GM21576 (cell line): ENCODE measurements at regions not wholly inside any gene's neighbourhood (a gene's known extent, or its start where the extent isn't known, plus 50 kb on each side); places are given as distances from the start of the nearest gene placed in this dataset.

Experiments
- ATAC-seq: cut with Tn5 transposase; IDR thresholded peaks from one replicate; pipeline ENCODE4 v1.9.1; 2021; ENCODE audit warnings: mild to moderate bottlenecking, moderate library complexity; ENCODE audit not compliant: unreplicated experiment

DNA sequence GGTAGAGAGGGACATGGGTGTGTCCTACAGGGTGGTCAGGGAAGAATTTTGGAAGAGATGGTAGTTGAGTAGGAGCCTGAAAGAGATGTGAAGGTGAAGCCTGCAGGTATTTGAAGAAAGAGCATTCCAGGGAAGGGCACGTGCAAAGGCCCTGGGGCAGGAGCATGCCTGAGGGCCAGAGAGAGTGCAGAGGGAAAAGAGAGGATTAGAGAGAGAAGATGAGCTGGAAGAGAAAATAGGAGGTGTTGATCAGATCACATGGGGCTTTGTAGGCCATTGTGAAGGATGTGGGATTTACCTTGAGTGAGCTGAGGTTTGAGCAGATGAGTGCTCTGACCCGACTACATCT lies 455.0 kb downstream of the HAPSTR1 start:
- no peak for ATAC-seq

DNA sequence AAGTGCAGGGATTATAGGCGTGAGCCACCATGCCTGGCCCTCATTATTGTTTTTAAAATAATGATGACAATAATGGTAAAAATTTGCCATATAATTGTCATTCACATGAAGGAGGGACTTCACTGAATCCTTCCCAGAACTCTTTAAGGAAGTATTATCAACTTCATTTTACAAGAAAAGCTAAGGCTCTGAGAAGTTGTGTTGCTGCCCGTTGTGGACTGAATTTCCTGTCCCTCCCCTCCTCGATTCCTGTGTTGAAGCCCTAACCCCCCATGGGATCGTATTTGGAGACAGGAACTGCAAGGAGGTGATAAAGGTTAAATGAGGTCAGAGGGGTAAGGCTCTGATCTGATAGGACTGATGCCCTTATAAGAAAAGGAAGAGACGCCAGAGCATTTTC lies 458.0 kb downstream of the HAPSTR1 start:
- ATAC-seq = no peak

GRCh38 chr16:9555051-9555450 lies 463.6 kb downstream of the HAPSTR1 start:
- ATAC-seq = no peak

DNA sequence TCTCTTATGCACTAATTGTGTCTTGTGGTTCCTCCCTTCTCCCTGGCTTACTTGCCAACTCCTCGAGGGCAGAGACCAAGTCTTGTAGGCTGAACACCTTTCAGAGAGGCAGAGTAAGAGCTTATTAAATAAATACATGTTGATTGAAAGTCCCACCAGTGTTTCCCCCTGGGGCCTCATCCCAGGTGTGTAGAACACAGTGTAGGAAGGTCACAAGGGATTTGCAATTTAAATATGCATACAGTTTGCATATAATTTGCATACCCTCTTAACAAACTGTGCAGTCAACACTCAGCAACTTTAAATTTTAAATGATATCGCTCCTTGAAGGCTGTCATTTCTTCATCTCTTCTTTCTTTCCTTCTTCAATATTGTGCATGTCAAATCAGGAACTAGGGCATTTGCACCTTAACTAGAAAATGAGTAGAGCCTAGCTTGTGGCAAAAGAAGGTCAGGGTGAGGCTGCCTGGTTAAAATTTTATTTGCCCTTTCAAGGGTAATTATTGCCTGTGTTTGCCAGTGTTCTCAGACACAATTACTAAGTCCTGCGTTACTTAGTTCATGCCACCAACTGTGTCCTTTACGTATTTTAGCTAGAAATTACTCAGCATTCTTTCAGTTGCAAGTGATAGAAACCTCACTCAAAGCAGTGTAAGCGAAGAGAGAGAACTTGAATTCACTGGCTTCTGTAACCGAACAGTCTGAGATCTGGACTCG lies 465.7 kb downstream of the HAPSTR1 start:
- ATAC-seq = no peak

DNA sequence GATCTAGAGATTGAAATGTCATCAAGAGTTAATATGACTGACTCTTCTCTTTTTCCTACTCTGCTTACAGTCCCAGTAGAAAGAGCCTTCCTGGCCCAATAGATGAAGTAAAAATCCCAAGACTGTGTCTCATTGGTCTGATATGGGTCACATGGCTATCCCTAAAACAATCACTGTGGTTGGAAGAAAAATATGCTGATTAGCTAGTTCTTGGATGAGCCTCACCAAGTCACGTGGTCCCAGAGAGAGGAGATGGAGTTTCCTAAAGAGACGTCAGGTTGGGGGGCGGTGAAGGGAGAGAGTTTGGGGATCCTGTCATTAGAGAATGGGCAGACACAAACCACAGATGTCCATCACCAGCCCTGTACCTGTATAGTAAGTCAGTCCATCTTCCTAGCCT lies 466.3 kb downstream of the HAPSTR1 start:
- no peak for ATAC-seq

DNA sequence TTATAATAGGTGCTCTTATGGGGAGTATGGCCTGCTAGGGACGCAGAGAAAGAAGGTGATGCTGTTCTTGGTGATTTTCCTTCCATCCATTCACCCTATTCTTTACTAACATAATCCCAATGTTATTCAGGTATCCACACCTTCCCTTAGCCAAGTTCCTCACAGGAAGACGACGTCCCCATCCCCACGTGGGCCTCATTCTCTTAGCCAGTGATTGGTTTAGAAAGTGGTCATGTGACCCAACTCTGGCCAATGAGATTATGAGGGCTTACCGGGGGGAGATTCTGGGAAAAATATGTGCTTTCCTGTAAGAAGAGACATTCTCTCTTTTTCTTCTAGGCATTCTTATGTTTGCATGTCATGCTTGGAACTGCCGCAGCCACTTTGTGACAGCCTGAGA lies 474.7 kb downstream of the HAPSTR1 start:
- ATAC-seq = no peak

GRCh38 chr16:9567666-9568065 lies 476.2 kb downstream of the HAPSTR1 start:
- ATAC-seq = no peak

- ATAC-seq = no peak
Measured at GRCh38 chr16:9568261-9568660, 476.8 kb downstream of the HAPSTR1 start.

DNA sequence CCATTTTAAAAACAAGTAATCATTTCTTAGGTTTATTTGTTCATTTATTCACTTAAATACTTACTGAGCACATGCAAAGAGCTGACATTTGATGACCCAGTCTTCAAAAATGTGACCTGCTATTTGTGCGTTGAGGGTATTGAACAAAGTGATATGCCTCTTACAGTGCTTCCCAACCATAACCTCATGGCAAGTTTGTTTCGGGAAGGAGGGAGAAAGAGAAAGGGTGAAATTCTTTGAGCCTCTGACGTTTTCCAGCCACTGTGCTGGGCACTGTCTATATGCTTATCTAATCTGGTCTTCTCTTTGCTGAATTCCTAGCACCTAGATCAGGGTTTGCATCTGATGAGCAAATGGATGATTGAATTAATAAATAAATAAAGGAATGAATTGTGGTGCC lies 479.1 kb downstream of the HAPSTR1 start:
- ATAC-seq = no peak

- no peak for ATAC-seq
Measured at GRCh38 chr16:9578459-9578858, 487.0 kb downstream of the HAPSTR1 start.

DNA sequence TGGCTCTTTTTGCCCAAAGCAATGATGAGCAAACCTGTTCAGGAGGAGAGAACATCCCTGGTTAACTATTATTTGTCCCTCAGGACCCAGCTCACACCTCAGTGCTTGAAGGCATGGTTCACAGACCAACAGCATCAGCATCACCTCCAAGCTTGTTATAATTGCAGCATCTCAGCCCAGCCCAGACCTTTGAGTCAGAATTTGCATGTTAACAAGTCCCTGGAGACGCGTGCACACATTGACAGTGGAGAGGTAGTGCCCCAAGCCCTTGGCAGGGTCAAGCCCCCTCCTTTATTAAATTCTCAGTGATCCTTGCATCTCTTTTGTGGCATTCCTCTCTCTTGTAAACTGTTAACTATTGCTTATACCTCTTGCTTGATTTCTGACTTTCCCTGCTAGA lies 488.6 kb downstream of the HAPSTR1 start:
- no peak for ATAC-seq

DNA sequence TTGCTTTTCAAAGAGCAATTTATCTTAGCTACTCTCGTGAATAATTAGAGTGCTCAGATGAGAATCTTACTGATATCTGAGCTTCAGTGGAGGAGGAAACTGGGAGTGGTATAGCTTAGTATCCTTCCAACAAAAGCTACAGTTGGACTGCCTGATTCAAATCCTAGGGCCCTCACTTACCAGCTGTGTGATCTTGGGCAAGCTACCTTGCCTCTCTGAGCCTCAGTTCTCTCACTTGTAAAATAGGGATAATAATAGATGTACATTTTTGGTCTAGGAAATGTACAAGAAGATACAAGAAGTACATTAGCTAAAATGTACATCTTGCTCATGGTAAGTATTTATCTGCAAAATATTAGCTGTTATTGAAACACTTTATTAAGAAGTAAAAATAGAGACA lies 502.0 kb downstream of the HAPSTR1 start:
- no peak for ATAC-seq

DNA sequence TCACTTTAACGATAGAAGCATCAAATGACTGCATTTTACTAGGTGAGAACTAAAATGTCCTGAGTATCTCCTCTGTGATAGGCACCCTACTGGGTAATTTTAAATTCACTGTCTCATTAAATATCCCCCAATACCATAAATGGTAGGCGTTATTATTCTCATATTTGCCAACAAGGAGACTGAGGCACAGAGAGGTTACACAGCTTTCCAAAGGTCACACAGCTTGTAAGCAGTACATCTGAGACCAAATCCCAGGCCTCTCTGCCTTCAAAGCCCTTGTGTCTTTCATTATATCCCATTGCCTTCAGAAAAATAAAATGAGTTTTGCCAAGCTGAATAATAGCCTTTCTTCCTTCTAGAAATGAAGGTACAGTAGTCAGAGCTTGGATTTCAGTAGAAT lies 502.6 kb downstream of the HAPSTR1 start:
- no peak for ATAC-seq

DNA sequence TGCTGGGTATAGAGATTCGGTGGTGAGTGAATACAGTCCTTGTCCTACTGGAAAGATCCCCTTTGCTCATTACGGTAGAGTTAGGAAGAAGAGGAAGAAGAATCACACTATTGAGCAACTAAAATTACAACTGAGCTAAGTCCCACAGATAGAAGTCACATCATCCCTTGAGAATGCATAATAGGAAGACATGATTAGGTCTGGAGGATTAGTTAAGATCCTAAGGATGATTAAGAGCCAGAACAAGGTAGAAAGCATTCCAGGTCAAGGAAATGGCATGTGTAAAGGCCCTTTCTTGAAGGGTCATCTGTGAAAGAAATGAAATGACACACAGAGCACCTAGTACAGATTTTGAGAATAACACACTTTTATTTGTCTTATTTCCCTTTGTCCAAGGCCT lies 503.5 kb downstream of the HAPSTR1 start:
- ATAC-seq = no peak

GRCh38 chr16:9595393-9595792 lies 503.9 kb downstream of the HAPSTR1 start:
- ATAC-seq = no peak

DNA sequence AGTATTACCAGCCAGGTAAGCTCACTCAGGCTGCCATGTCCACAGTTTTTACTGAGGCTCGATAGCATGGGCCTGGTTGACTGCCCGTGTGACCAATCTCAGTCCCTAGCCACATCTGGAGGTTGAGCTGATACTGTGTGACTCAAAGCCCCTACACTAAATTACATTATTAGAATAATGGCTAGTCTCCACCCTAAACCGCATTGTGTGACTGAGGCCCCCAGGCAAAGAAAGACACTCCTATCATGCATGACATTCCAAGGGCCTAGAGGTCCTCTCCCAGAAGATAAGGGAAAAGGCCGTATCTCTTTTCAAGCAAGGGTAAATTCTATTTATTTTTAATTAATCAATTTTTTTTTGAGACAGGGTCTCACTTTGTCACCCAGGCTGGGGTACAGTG lies 505.3 kb downstream of the HAPSTR1 start:
- no peak for ATAC-seq

GRCh38 chr16:9597967-9598730 lies 506.7 kb downstream of the HAPSTR1 start:
- ATAC-seq = no peak

DNA sequence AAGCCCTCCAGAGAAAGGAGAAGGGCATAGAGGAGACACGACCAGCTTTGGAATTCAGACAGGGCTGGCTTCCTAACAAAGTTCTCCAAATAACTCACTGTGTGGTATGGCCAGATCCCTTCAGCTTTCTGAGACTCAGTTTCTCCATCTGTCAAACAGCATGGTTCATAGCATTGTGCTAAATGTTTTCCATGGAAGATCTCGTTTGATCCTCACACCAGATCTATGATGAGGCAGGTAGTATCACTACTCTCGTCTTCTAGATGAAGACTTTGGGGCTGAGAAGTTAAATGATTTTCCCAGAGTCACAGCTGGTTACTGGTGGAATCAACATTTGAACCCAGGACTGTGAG lies 507.3 kb downstream of the HAPSTR1 start:
- ATAC-seq = no peak

GRCh38 chr16:9599415-9600120 lies 508.1 kb downstream of the HAPSTR1 start:
- ATAC-seq = no peak

- ATAC-seq = no peak
Measured at GRCh38 chr16:9602189-9602588, 510.7 kb downstream of the HAPSTR1 start.

GRCh38 chr16:9603316-9603715 lies 511.9 kb downstream of the HAPSTR1 start:
- ATAC-seq = no peak
